ENCODE measurements at regions not wholly inside any gene's neighbourhood (a gene's known extent, or its start where the extent isn't known, plus 50 kb on each side); places are given as distances from the start of the nearest gene placed in this dataset.

- no peak for TF ChIP-seq CTCF (IDR thresholded peaks at IDR 0.05)
- TF ChIP-seq POLR2AphosphoS5 (IDR thresholded peaks at IDR 0.05): no peak
- TF ChIP-seq POLR2A (IDR thresholded peaks at IDR 0.05): no peak
- intact Hi-C loops (cut with DNase I; ENCODE audit: low total_unique reads): no loop called here
- Histone ChIP-seq H3K9me3 (no peaks in the 10 kb centered on the region), H3K36me3 (no peaks in the 10 kb centered on the region), H3K4me1 (no peaks in the 10 kb centered on the region), H3K27ac (no peak overlapping the region), H3K27me3 (no peaks in the 10 kb centered on the region), H3K4me3 (no peak overlapping the region)
- no peak for DNase-seq (ENCODE audit: low spot score in 2 of 2)
These were observed 57.1 kb upstream of the GUCY1A1 start for GRCh38 chr4:155609455-155610059.

GRCh38 chr4:155608225-155608885, 58.3 kb upstream of the GUCY1A1 start:
- H3K4me1 ChIP-seq: no peaks in the 10 kb centered on the region
- no peaks in the 10 kb centered on the region for H3K9me3 ChIP-seq
- H3K36me3 ChIP-seq: no peaks in the 10 kb centered on the region
- H3K27me3 ChIP-seq: no peaks in the 10 kb centered on the region
- DNase-seq (ENCODE audit: low spot score in 2 of 2): no peak
- TF ChIP-seq POLR2AphosphoS5 (IDR thresholded peaks at IDR 0.05) (no peak), CTCF (IDR thresholded peaks at IDR 0.05) (no peak), POLR2A (IDR thresholded peaks at IDR 0.05) (no peak)
- H3K27ac ChIP-seq: peak overlapping the region in 1 of 2 donors; percentile 10
- intact Hi-C loops (cut with DNase I; ENCODE audit: low total_unique reads): no loop called here
- H3K4me3 ChIP-seq: no peak overlapping the region

DNA sequence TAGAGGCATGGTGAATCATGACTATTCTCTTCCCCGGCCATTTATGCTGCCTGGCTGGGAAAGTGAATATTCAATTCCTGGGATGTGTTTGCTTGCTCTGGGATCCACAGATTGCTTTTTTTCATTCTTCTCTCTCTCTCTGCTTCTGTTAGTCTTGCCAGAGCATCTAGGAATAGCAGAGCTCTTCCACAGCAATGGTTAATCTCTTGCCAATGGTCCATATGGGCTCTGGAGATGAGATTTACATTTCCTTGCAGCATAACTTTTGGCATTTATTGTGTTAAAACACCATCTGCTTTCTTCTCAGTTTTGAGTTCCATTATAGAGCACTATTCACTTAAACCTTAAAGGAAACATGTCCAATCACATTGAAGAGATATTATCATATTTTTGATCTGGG, 59.2 kb upstream of the GUCY1A1 start:
- Histone ChIP-seq H3K36me3 (no peaks in the 10 kb centered on the region), H3K9me3 (no peaks in the 10 kb centered on the region), H3K4me3 (no peak overlapping the region), H3K27me3 (no peaks in the 10 kb centered on the region), H3K27ac (no peak overlapping the region), H3K4me1 (no peaks in the 10 kb centered on the region)
- DNase-seq (ENCODE audit: low spot score in 2 of 2): no peak
- TF ChIP-seq POLR2A (IDR thresholded peaks at IDR 0.05): no peak
- TF ChIP-seq CTCF (IDR thresholded peaks at IDR 0.05): no peak
- TF ChIP-seq POLR2AphosphoS5 (IDR thresholded peaks at IDR 0.05): no peak
- intact Hi-C loops (cut with DNase I; ENCODE audit: low total_unique reads): no loop called here

GRCh38 chr4:155604718-155605626, 61.7 kb upstream of the GUCY1A1 start:
- Histone ChIP-seq H3K4me3 (no peak overlapping the region), H3K27ac (peak overlapping the region in 1 of 2 donors; percentile 65), H3K27me3 (no peaks in the 10 kb centered on the region), H3K36me3 (no peaks in the 10 kb centered on the region), H3K9me3 (no peaks in the 10 kb centered on the region), H3K4me1 (no peaks in the 10 kb centered on the region)
- TF ChIP-seq POLR2AphosphoS5 (IDR thresholded peaks at IDR 0.05): no peak
- TF ChIP-seq CTCF (IDR thresholded peaks at IDR 0.05): no peak
- TF ChIP-seq POLR2A (IDR thresholded peaks at IDR 0.05): no peak
- DNase-seq (ENCODE audit: low spot score in 2 of 2): peak in 1 of 2 donors; percentile 54
- intact Hi-C loops (cut with DNase I; ENCODE audit: low total_unique reads): no loop called here
